ENCODE measurements at regions not wholly inside any gene's neighbourhood (a gene's known extent, or its start where the extent isn't known, plus 50 kb on each side); places are given as distances from the start of the nearest gene placed in this dataset.

DNA sequence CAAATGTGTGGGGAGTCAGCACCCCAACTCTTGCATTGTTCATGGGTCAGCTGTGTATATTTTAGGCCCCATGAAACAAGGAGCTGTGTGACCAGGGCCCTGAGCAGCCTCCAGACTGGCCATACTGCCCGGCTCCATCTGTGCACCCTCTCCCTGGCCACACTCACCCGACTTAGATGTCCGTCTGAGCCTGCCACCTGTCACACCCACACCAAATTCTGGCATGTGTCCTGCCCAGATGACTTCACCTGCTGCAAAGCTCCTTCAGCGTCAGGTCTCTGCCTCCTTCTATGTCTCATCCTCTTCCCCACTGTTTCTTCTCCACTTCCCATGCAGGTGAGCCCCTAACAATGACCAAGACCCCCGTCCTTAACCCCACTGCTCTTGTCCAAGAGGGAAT, 88.1 kb upstream of the THBS2 start:
- DNase-seq (ENCODE audit: low spot score) (no peak), ATAC-seq (no peak)
- Histone ChIP-seq H3K36me3 (ENCODE audit: insufficient read depth) (no peaks in the 10 kb centered on the region), H3K4me1 (ENCODE audit: insufficient read depth) (peaks cover 12% of the 10 kb centered on the region), H3K9me2 (ENCODE audit: insufficient read depth) (no peaks in the 10 kb centered on the region), H2AFZ (no peak overlapping the region), H3K4me3 (no peak overlapping the region), H3K4me2 (no peak overlapping the region), H3K27me3 (ENCODE audit: insufficient read depth) (no peaks in the 10 kb centered on the region), H3K27ac (ENCODE audit: low read depth) (no peak overlapping the region), H3F3A (replicated peaks; ENCODE audit: low read depth) (no peaks in the 10 kb centered on the region), H4K20me1 (replicated peaks; ENCODE audit: insufficient read depth) (no peaks in the 10 kb centered on the region), H3K79me2 (replicated peaks; ENCODE audit: insufficient read depth) (no peaks in the 10 kb centered on the region)
- no peak overlapping the region for H3K4me3 Mint-ChIP-seq
- H3K27me3 Mint-ChIP-seq (ENCODE audit: insufficient read depth, low read depth, poor library complexity): peaks cover 6% of the 10 kb centered on the region
- no peak overlapping the region for H3K27ac Mint-ChIP-seq
- H3K36me3 Mint-ChIP-seq (ENCODE audit: low read depth): no peaks in the 10 kb centered on the region
- no peaks in the 10 kb centered on the region; the same call in 2 of the 3 replicates for H3K9me3 Mint-ChIP-seq
- peaks cover 16% of the 10 kb centered on the region for H3K4me1 Mint-ChIP-seq
- TF ChIP-seq ZNF114 (CRISPR knock-in tag; IDR thresholded peaks at IDR 0.05): no peak
- no peak for TF ChIP-seq STAT1 (IDR thresholded peaks at IDR 0.05; ENCODE audit: unreplicated experiment)
- no peak for TF ChIP-seq CTCF (conservative IDR thresholded peaks at IDR 0.05; ENCODE audit: low read depth in 2 of 2)
- no peak for TF ChIP-seq POLR2AphosphoS5 (IDR thresholded peaks at IDR 0.05; ENCODE audit: low read depth)
- TF ChIP-seq ETS1 (IDR thresholded peaks at IDR 0.05): no peak
- no peak for TF ChIP-seq NANOG (IDR thresholded peaks at IDR 0.05; ENCODE audit: borderline replicate concordance)
- TF ChIP-seq, protein P1, sequence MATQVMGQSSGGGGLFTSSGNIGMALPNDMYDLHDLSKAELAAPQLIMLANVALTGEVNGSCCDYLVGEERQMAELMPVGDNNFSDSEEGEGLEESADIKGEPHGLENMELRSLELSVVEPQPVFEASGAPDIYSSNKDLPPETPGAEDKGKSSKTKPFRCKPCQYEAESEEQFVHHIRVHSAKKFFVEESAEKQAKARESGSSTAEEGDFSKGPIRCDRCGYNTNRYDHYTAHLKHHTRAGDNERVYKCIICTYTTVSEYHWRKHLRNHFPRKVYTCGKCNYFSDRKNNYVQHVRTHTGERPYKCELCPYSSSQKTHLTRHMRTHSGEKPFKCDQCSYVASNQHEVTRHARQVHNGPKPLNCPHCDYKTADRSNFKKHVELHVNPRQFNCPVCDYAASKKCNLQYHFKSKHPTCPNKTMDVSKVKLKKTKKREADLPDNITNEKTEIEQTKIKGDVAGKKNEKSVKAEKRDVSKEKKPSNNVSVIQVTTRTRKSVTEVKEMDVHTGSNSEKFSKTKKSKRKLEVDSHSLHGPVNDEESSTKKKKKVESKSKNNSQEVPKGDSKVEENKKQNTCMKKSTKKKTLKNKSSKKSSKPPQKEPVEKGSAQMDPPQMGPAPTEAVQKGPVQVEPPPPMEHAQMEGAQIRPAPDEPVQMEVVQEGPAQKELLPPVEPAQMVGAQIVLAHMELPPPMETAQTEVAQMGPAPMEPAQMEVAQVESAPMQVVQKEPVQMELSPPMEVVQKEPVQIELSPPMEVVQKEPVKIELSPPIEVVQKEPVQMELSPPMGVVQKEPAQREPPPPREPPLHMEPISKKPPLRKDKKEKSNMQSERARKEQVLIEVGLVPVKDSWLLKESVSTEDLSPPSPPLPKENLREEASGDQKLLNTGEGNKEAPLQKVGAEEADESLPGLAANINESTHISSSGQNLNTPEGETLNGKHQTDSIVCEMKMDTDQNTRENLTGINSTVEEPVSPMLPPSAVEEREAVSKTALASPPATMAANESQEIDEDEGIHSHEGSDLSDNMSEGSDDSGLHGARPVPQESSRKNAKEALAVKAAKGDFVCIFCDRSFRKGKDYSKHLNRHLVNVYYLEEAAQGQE (IDR thresholded peaks at IDR 0.05; ENCODE audit: unreplicated experiment): no peak
- TF ChIP-seq ZNF331 (CRISPR knock-in tag; IDR thresholded peaks at IDR 0.05; ENCODE audit: low read depth): no peak
- no peak for TF ChIP-seq EZH2phosphoT487 (IDR thresholded peaks at IDR 0.05; ENCODE audit: unreplicated experiment)
- TF ChIP-seq, protein P2, sequence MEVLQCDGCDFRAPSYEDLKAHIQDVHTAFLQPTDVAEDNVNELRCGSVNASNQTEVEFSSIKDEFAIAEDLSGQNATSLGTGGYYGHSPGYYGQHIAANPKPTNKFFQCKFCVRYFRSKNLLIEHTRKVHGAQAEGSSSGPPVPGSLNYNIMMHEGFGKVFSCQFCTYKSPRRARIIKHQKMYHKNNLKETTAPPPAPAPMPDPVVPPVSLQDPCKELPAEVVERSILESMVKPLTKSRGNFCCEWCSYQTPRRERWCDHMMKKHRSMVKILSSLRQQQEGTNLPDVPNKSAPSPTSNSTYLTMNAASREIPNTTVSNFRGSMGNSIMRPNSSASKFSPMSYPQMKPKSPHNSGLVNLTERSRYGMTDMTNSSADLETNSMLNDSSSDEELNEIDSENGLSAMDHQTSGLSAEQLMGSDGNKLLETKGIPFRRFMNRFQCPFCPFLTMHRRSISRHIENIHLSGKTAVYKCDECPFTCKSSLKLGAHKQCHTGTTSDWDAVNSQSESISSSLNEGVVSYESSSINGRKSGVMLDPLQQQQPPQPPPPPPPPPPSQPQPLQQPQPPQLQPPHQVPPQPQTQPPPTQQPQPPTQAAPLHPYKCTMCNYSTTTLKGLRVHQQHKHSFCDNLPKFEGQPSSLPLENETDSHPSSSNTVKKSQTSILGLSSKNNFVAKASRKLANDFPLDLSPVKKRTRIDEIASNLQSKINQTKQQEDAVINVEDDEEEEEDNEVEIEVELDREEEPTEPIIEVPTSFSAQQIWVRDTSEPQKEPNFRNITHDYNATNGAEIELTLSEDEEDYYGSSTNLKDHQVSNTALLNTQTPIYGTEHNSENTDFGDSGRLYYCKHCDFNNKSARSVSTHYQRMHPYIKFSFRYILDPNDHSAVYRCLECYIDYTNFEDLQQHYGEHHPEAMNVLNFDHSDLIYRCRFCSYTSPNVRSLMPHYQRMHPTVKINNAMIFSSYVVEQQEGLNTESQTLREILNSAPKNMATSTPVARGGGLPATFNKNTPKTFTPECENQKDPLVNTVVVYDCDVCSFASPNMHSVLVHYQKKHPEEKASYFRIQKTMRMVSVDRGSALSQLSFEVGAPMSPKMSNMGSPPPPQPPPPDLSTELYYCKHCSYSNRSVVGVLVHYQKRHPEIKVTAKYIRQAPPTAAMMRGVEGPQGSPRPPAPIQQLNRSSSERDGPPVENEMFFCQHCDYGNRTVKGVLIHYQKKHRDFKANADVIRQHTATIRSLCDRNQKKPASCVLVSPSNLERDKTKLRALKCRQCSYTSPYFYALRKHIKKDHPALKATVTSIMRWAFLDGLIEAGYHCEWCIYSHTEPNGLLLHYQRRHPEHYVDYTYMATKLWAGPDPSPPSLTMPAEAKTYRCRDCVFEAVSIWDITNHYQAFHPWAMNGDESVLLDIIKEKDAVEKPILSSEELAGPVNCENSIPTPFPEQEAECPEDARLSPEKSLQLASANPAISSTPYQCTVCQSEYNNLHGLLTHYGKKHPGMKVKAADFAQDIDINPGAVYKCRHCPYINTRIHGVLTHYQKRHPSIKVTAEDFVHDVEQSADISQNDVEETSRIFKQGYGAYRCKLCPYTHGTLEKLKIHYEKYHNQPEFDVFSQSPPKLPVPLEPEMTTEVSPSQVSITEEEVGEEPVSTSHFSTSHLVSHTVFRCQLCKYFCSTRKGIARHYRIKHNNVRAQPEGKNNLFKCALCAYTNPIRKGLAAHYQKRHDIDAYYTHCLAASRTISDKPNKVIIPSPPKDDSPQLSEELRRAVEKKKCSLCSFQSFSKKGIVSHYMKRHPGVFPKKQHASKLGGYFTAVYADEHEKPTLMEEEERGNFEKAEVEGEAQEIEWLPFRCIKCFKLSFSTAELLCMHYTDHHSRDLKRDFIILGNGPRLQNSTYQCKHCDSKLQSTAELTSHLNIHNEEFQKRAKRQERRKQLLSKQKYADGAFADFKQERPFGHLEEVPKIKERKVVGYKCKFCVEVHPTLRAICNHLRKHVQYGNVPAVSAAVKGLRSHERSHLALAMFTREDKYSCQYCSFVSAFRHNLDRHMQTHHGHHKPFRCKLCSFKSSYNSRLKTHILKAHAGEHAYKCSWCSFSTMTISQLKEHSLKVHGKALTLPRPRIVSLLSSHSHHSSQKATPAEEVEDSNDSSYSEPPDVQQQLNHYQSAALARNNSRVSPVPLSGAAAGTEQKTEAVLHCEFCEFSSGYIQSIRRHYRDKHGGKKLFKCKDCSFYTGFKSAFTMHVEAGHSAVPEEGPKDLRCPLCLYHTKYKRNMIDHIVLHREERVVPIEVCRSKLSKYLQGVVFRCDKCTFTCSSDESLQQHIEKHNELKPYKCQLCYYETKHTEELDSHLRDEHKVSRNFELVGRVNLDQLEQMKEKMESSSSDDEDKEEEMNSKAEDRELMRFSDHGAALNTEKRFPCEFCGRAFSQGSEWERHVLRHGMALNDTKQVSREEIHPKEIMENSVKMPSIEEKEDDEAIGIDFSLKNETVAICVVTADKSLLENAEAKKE (CRISPR knock-in tag; IDR thresholded peaks at IDR 0.05): no peak
- no peak for TF ChIP-seq EZH2 (IDR thresholded peaks at IDR 0.05; ENCODE audit: low read depth, unreplicated experiment)
- no peak for TF ChIP-seq JUNB (IDR thresholded peaks at IDR 0.05; ENCODE audit: unreplicated experiment)
- TF ChIP-seq CREB1 (CRISPR knock-in tag; IDR thresholded peaks at IDR 0.05; ENCODE audit: low read depth): no peak

All from GM23338 (cell line).